Panc1 (cell line): ENCODE measurements at regions not wholly inside any gene's neighbourhood (a gene's known extent, or its start where the extent isn't known, plus 50 kb on each side); places are given as distances from the start of the nearest gene placed in this dataset.

ENCODE experiments used
- POLR2AphosphoS5 ChIP-seq: IDR thresholded peaks from 2 replicates; pipeline ENCODE4 v1.6.1; 2012; ENCODE audit warnings: mild to moderate bottlenecking, low read depth, low read length, moderate library complexity
- TF ChIP-seq, protein P1 (sequence below): fragments of 450-650 bp; IDR thresholded peaks from 2 replicates; pipeline ENCODE4 v1.5.1; 2017; ENCODE audit warnings: mild to moderate bottlenecking
- TF ChIP-seq, protein P2 (sequence below), 2 experiments: IDR thresholded peaks; 2 replicates each; pipeline ENCODE4 v1.6.1; 2011 to 2012; ENCODE audit warnings: low read depth in 2 of 2, control low read depth in 1 of 2, low read length in 1 of 2, mild to moderate bottlenecking in 1 of 2, moderate library complexity in 1 of 2; ENCODE audit not compliant: insufficient read depth in 1 of 2

DNA sequence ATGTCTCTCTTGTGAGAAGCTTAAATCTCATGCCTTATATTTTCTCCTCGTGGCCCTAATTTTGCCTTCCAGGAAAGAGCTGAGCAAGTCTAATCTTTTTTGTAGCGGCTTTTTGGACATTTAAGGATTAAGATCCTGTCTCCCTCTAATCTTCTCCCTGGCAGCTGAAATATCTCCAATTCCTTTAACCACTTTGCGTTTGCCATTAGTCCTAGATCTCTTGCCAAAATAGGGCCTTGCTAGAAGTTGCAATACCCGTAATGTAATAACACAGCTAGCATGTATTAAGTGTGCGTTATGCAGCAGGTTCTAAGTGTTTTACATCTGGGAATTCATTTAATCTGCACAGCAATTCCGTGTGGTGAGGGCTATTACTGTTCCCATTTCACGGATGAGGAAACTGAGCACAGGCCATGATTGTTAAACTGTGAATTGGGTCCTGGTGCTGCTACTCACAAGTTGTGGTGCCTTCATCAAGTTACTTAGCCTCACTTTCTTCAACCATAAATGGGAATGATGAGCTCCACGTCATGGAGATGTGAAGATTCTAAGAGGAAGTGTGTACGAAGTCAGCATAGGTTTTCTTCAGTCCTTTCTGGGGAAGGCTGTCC, 198.9 kb upstream of the ASIC2 start:
- TF ChIP-seq, protein P1, sequence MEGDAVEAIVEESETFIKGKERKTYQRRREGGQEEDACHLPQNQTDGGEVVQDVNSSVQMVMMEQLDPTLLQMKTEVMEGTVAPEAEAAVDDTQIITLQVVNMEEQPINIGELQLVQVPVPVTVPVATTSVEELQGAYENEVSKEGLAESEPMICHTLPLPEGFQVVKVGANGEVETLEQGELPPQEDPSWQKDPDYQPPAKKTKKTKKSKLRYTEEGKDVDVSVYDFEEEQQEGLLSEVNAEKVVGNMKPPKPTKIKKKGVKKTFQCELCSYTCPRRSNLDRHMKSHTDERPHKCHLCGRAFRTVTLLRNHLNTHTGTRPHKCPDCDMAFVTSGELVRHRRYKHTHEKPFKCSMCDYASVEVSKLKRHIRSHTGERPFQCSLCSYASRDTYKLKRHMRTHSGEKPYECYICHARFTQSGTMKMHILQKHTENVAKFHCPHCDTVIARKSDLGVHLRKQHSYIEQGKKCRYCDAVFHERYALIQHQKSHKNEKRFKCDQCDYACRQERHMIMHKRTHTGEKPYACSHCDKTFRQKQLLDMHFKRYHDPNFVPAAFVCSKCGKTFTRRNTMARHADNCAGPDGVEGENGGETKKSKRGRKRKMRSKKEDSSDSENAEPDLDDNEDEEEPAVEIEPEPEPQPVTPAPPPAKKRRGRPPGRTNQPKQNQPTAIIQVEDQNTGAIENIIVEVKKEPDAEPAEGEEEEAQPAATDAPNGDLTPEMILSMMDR, result no peak
- TF ChIP-seq POLR2AphosphoS5, result no peak
- TF ChIP-seq, protein P2, sequence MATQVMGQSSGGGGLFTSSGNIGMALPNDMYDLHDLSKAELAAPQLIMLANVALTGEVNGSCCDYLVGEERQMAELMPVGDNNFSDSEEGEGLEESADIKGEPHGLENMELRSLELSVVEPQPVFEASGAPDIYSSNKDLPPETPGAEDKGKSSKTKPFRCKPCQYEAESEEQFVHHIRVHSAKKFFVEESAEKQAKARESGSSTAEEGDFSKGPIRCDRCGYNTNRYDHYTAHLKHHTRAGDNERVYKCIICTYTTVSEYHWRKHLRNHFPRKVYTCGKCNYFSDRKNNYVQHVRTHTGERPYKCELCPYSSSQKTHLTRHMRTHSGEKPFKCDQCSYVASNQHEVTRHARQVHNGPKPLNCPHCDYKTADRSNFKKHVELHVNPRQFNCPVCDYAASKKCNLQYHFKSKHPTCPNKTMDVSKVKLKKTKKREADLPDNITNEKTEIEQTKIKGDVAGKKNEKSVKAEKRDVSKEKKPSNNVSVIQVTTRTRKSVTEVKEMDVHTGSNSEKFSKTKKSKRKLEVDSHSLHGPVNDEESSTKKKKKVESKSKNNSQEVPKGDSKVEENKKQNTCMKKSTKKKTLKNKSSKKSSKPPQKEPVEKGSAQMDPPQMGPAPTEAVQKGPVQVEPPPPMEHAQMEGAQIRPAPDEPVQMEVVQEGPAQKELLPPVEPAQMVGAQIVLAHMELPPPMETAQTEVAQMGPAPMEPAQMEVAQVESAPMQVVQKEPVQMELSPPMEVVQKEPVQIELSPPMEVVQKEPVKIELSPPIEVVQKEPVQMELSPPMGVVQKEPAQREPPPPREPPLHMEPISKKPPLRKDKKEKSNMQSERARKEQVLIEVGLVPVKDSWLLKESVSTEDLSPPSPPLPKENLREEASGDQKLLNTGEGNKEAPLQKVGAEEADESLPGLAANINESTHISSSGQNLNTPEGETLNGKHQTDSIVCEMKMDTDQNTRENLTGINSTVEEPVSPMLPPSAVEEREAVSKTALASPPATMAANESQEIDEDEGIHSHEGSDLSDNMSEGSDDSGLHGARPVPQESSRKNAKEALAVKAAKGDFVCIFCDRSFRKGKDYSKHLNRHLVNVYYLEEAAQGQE (IDR thresholded peaks at IDR 0.05; ENCODE audit: insufficient read depth in 1 of 2, low read depth in 2 of 2, low read length in 1 of 2), result no peak
